DND-41 (cell line): ENCODE measurements at regions not wholly inside any gene's neighbourhood (a gene's known extent, or its start where the extent isn't known, plus 50 kb on each side); places are given as distances from the start of the nearest gene placed in this dataset.

Source experiments
- ATAC-seq: fragments of 200-7000 bp; cut with Tn5 transposase; 3 replicates; pipeline ENCODE4 v1.9.1; 2021; ENCODE audit warnings: low read depth; ENCODE audit not compliant: insufficient read depth
- DNase-seq: peaks from one replicate; pipeline ENCODE4 v3.0.0-alpha.2; 2020
- H2AFZ ChIP-seq: 2 replicates; pipeline ENCODE4 v1.6.0; 2012; ENCODE audit warnings: low read depth, low read length
- H3K27ac ChIP-seq: 2 replicates; pipeline ENCODE4 v1.5.1; 2012; ENCODE audit warnings: low read length, inconsistent platforms
- H3K27me3 ChIP-seq: fragments of 200-600 bp; sonication (generic); 2 replicates; pipeline ENCODE4 v1.6.0; 2012; ENCODE audit warnings: low read length, mild to moderate bottlenecking, inconsistent platforms; ENCODE audit not compliant: insufficient read depth, poor library complexity
- H3K36me3 ChIP-seq: 2 replicates; pipeline ENCODE4 v1.5.1; 2012; ENCODE audit warnings: low read length, inconsistent platforms; ENCODE audit not compliant: insufficient read depth
- H3K4me1 ChIP-seq: 2 replicates; pipeline ENCODE4 v1.5.1; 2012; ENCODE audit warnings: mild to moderate bottlenecking, low read length; ENCODE audit not compliant: insufficient read depth
- H3K4me2 ChIP-seq: 2 replicates; pipeline ENCODE4 v1.6.0; 2012; ENCODE audit warnings: mild to moderate bottlenecking, moderate library complexity, low read length, inconsistent platforms; ENCODE audit not compliant: insufficient read depth
- H3K4me3 ChIP-seq, 2 experiments: fragments of 200-600 bp in 1 of 2; shearing (Covaris generic) in 1 of 2; 2 replicates each; pipeline ENCODE4 v1.5.1; 2012 to 2016; ENCODE audit warnings: inconsistent platforms in 2 of 2, low read length in 2 of 2, mild to moderate bottlenecking in 2 of 2, low read depth in 1 of 2, moderate library complexity in 1 of 2
- H3K79me2 ChIP-seq: 2 replicates; pipeline ENCODE4 v1.6.0; 2012; ENCODE audit warnings: low read length, inconsistent platforms; ENCODE audit not compliant: insufficient read depth
- H3K9ac ChIP-seq: 2 replicates; pipeline ENCODE4 v1.6.0; 2012; ENCODE audit warnings: low read depth, mild to moderate bottlenecking, inconsistent platforms, low read length, moderate library complexity
- H3K9me3 ChIP-seq: 2 replicates; pipeline ENCODE4 v1.5.1; 2012; ENCODE audit warnings: low read length, moderate library complexity, mild to moderate bottlenecking, inconsistent platforms; ENCODE audit not compliant: insufficient read depth, severe bottlenecking
- H4K20me1 ChIP-seq: 2 replicates; pipeline ENCODE4 v1.6.0; 2012; ENCODE audit warnings: low read length; ENCODE audit not compliant: insufficient read depth
- CTCF ChIP-seq: IDR thresholded peaks from 2 replicates; pipeline ENCODE4 v1.5.1; 2012; ENCODE audit warnings: borderline replicate concordance, low read length, moderate library complexity, mild to moderate bottlenecking; ENCODE audit not compliant: poor library complexity, severe bottlenecking; ENCODE audit errors: extremely low read depth
- EZH2 ChIP-seq: IDR thresholded peaks from 3 replicates; pipeline ENCODE4 v1.6.1; 2012; ENCODE audit warnings: borderline replicate concordance, low read depth, mild to moderate bottlenecking, moderate library complexity, low read length, inconsistent platforms; ENCODE audit not compliant: severe bottlenecking

- no peak for TF ChIP-seq CTCF
- TF ChIP-seq EZH2: no peak
- Histone ChIP-seq H3K4me3 (no peak overlapping the region), H2AFZ (no peak overlapping the region), H3K27me3 (no peaks in the 10 kb centered on the region), H3K9me3 (peaks cover 2% of the 10 kb centered on the region), H3K36me3 (no peaks in the 10 kb centered on the region), H3K9ac (no peak overlapping the region), H4K20me1 (no peaks in the 10 kb centered on the region), H3K4me1 (no peaks in the 10 kb centered on the region), H3K27ac (no peak overlapping the region), H3K79me2 (no peaks in the 10 kb centered on the region), H3K4me2 (no peak overlapping the region)
- DNase-seq (no peak), ATAC-seq (no peak)
Observed at GRCh38 chr12:13411287-13411686, 214.8 kb downstream of the EMP1 start.

GRCh38 chr12:13405961-13406703, 209.6 kb downstream of the EMP1 start:
- Histone ChIP-seq H3K4me1 (no peaks in the 10 kb centered on the region), H3K36me3 (no peaks in the 10 kb centered on the region), H3K27ac (no peak overlapping the region), H3K27me3 (no peaks in the 10 kb centered on the region), H3K9ac (no peak overlapping the region), H3K4me2 (no peak overlapping the region), H2AFZ (no peak overlapping the region), H3K9me3 (peaks cover 2% of the 10 kb centered on the region), H3K4me3 (no peak overlapping the region), H3K79me2 (no peaks in the 10 kb centered on the region), H4K20me1 (no peaks in the 10 kb centered on the region)
- no peak for ATAC-seq
- DNase-seq: no peak
- no peak for TF ChIP-seq EZH2
- no peak for TF ChIP-seq CTCF

- ATAC-seq (no peak), DNase-seq (no peak)
- no peaks in the 10 kb centered on the region for H3K9me3 ChIP-seq
- no peak overlapping the region for H3K9ac ChIP-seq
- TF ChIP-seq EZH2 (no peak), CTCF (no peak)
- no peaks in the 10 kb centered on the region for H3K36me3 ChIP-seq
- no peak overlapping the region for H3K4me2 ChIP-seq
- no peak overlapping the region for H3K4me3 ChIP-seq
- H3K27ac ChIP-seq: no peak overlapping the region
- no peaks in the 10 kb centered on the region for H3K4me1 ChIP-seq
- no peak overlapping the region for H2AFZ ChIP-seq
- H3K79me2 ChIP-seq: no peaks in the 10 kb centered on the region
- H3K27me3 ChIP-seq: no peaks in the 10 kb centered on the region
- no peaks in the 10 kb centered on the region for H4K20me1 ChIP-seq
Observed at GRCh38 chr12:13404631-13405473, 208.3 kb downstream of the EMP1 start.
